Prostate gland (tissue), 2 donors: ENCODE measurements at regions not wholly inside any gene's neighbourhood (a gene's known extent, or its start where the extent isn't known, plus 50 kb on each side); places are given as distances from the start of the nearest gene placed in this dataset.

Source experiments
- DNase-seq: peaks from one replicate; pipeline ENCODE4 v3.0.0-alpha.2; 2019; ENCODE audit warnings: low spot score
- H3K27ac ChIP-seq, 2 donors: fragments of 200-600 bp; sonication (generic); 2 replicates each; pipeline ENCODE4 v1.5.1; 2017 to 2019
- H3K27me3 ChIP-seq: fragments of 200-600 bp; sonication (generic); replicated peaks from 2 replicates; pipeline ENCODE4 v1.5.1; 2019; ENCODE audit not compliant: insufficient read depth
- H3K36me3 ChIP-seq, 2 donors: fragments of 200-600 bp; sonication (generic); 1 replicate in 1 of 2; 2 replicates in 1 of 2; pipeline versions ENCODE4 v1.5.1 to v1.8.1; 2017 to 2019
- H3K4me1 ChIP-seq: fragments of 200-600 bp; sonication (generic); replicated peaks from 2 replicates; pipeline ENCODE4 v1.5.1; 2019
- H3K4me3 ChIP-seq, 2 donors: fragments of 200-600 bp; sonication (generic); 2 replicates each; pipeline ENCODE4 v1.5.1; 2017 to 2019
- H3K9me3 ChIP-seq: fragments of 200-600 bp; sonication (generic); 2 replicates; pipeline ENCODE4 v1.5.1; 2017
- POLR2A ChIP-seq: fragments of 450-650 bp; IDR thresholded peaks from one replicate; pipeline ENCODE4 v1.6.1; 2016; ENCODE audit warnings: antibody characterized with exemption, mild to moderate bottlenecking
- POLR2AphosphoS5 ChIP-seq: sonication (generic); formaldehyde crosslinking; IDR thresholded peaks from one replicate; pipeline ENCODE4 v1.6.1; 2017; ENCODE audit warnings: antibody characterized with exemption
- WGBS: methylation state at CpG from one replicate; pipeline ENCODE4 v1.1.5; 2018; 5-methylcytosine and 5-hydroxymethylcytosine counted together
- intact Hi-C: fragments of 100-400 bp; cut with DNase I; formaldehyde crosslinking; loops from one replicate; pipeline ENCODE4 v1.14.2; 2022
- TF ChIP-seq, protein P1 (sequence below), 4 experiments: fragments of 200-600 bp in 2 of 4; fragments of 450-650 bp in 2 of 4; sonication (generic) in 2 of 4; IDR thresholded peaks; 1 replicate in 3 of 4; 2 replicates in 1 of 4; pipeline ENCODE4 v1.5.1; 2016 to 2019; ENCODE audit warnings: antibody characterized with exemption in 4 of 4, mild to moderate bottlenecking in 2 of 4, moderate library complexity in 2 of 4

- H3K36me3 ChIP-seq, result no peaks in the 10 kb centered on the region
- H3K4me1 ChIP-seq, result no peaks in the 10 kb centered on the region
- H3K9me3 ChIP-seq, result no peaks in the 10 kb centered on the region
- intact Hi-C loops, result no loop called here
- TF ChIP-seq POLR2AphosphoS5 (no peak), POLR2A (no peak)
- TF ChIP-seq, protein P1, sequence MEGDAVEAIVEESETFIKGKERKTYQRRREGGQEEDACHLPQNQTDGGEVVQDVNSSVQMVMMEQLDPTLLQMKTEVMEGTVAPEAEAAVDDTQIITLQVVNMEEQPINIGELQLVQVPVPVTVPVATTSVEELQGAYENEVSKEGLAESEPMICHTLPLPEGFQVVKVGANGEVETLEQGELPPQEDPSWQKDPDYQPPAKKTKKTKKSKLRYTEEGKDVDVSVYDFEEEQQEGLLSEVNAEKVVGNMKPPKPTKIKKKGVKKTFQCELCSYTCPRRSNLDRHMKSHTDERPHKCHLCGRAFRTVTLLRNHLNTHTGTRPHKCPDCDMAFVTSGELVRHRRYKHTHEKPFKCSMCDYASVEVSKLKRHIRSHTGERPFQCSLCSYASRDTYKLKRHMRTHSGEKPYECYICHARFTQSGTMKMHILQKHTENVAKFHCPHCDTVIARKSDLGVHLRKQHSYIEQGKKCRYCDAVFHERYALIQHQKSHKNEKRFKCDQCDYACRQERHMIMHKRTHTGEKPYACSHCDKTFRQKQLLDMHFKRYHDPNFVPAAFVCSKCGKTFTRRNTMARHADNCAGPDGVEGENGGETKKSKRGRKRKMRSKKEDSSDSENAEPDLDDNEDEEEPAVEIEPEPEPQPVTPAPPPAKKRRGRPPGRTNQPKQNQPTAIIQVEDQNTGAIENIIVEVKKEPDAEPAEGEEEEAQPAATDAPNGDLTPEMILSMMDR (IDR thresholded peaks at IDR 0.05), result no peak
- no peaks in the 10 kb centered on the region for H3K27me3 ChIP-seq
- WGBS, result 58% methylated on average over 10 of the region's 10 CpGs
- no peak for DNase-seq
- H3K27ac ChIP-seq, result no peak overlapping the region
- no peak overlapping the region for H3K4me3 ChIP-seq
Measured at GRCh38 chr15:29631076-29632070, 190.9 kb downstream of the TJP1 start.

DNA sequence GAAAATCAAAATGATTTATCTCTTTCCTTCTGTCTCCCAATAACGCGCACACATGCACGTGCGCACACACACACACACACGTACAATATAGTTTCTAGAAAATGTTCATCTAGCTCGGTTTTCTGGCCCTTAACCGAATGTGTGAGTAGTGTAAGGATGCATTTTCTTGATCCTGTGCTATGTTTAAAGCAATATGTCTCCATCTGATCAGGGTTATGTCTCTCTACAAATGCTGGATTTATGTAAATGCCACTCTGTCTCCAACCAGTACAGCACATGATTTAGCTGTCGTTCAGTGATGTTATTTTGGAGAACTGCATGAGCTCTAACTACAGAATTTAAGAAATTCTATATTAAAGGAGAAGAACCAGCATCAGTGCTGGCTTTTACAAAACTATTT lies 198.0 kb downstream of the TJP1 start:
- TF ChIP-seq POLR2A, result no peak
- TF ChIP-seq, protein P1 (IDR thresholded peaks at IDR 0.05), result no peak
- no peak for TF ChIP-seq POLR2AphosphoS5
- Histone ChIP-seq H3K4me1 (no peaks in the 10 kb centered on the region), H3K36me3 (no peaks in the 10 kb centered on the region), H3K9me3 (no peaks in the 10 kb centered on the region), H3K27me3 (no peaks in the 10 kb centered on the region), H3K4me3 (no peak overlapping the region), H3K27ac (no peak overlapping the region)
- no peak for DNase-seq
- WGBS, result 91% methylated on average over 8 of the region's 8 CpGs
- intact Hi-C loops, result no loop called here

GRCh38 chr15:29623116-29623639 lies 199.1 kb downstream of the TJP1 start:
- TF ChIP-seq POLR2A (no peak), POLR2AphosphoS5 (no peak)
- TF ChIP-seq, protein P1 (IDR thresholded peaks at IDR 0.05), result no peak
- Histone ChIP-seq H3K27ac (no peak overlapping the region), H3K4me1 (no peaks in the 10 kb centered on the region), H3K27me3 (no peaks in the 10 kb centered on the region), H3K36me3 (no peaks in the 10 kb centered on the region), H3K9me3 (no peaks in the 10 kb centered on the region), H3K4me3 (no peak overlapping the region)
- intact Hi-C loops, result no loop called here
- 57% methylated on average over 6 of the region's 6 CpGs for WGBS
- DNase-seq, result no peak

GRCh38 chr15:29622637-29623036 lies 199.6 kb downstream of the TJP1 start:
- 16% methylated on average over 7 of the region's 7 CpGs for WGBS
- Histone ChIP-seq H3K4me1 (no peaks in the 10 kb centered on the region), H3K36me3 (no peaks in the 10 kb centered on the region), H3K27ac (no peak overlapping the region), H3K9me3 (no peaks in the 10 kb centered on the region), H3K27me3 (no peaks in the 10 kb centered on the region), H3K4me3 (no peak overlapping the region)
- TF ChIP-seq POLR2AphosphoS5, result no peak
- TF ChIP-seq, protein P1 (IDR thresholded peaks at IDR 0.05), result no peak
- TF ChIP-seq POLR2A, result no peak
- DNase-seq, result no peak
- intact Hi-C loops, result no loop called here

GRCh38 chr15:29621616-29622015 lies 200.7 kb downstream of the TJP1 start:
- WGBS, result 82% methylated on average over 5 of the region's 5 CpGs
- TF ChIP-seq POLR2AphosphoS5 (no peak), POLR2A (no peak)
- TF ChIP-seq, protein P1 (IDR thresholded peaks at IDR 0.05), result no peak
- Histone ChIP-seq H3K4me3 (no peak overlapping the region), H3K27me3 (no peaks in the 10 kb centered on the region), H3K9me3 (no peaks in the 10 kb centered on the region), H3K4me1 (no peaks in the 10 kb centered on the region), H3K36me3 (no peaks in the 10 kb centered on the region), H3K27ac (no peak overlapping the region)
- no peak for DNase-seq
- intact Hi-C loops, result no loop called here
